A673 (cell line): ENCODE measurements at regions not wholly inside any gene's neighbourhood (a gene's known extent, or its start where the extent isn't known, plus 50 kb on each side); places are given as distances from the start of the nearest gene placed in this dataset.

ENCODE experiments used
- BruUV-seq: library from RNA; stranded (reverse); fragments of 400-500 nt; replicated peaks from 2 replicates; lab custom pipeline; 2021; lab: Mats Ljungman, UMichigan
- CTCF ChIA-PET: fragments of 300-600 bp; sonication (Branson Sonifier 250); formaldehyde crosslinking; loops from one replicate; lab custom pipeline; 2022; ENCODE audit warnings: antibody characterized with exemption; lab: Charles Lee
- POLR2A ChIA-PET: fragments of 300-600 bp; sonication (Branson Sonifier 250); formaldehyde crosslinking; loops from one replicate; lab custom pipeline; 2022; ENCODE audit warnings: antibody characterized with exemption; ENCODE audit not compliant: low non-redundant PET; lab: Charles Lee
- DNase-seq: peaks from one replicate; pipeline ENCODE4 v3.0.0-alpha.2; 2015; ENCODE audit warnings: low spot score
- H3K27ac ChIP-seq: fragments of 200-600 bp; sonication (generic); 2 replicates; pipeline ENCODE4 v1.5.1; 2016; ENCODE audit warnings: mixed run types, low read depth, mild to moderate bottlenecking, mixed read lengths, antibody characterized with exemption, low read length; ENCODE audit not compliant: poor library complexity, severe bottlenecking
- H3K27me3 ChIP-seq: fragments of 200-600 bp; sonication (generic); replicated peaks from 2 replicates; pipeline ENCODE4 v1.6.1; 2017; ENCODE audit warnings: mixed run types, low read depth, mild to moderate bottlenecking, mixed read lengths, antibody characterized with exemption, low read length; ENCODE audit not compliant: insufficient read depth, poor library complexity
- H3K36me3 ChIP-seq: fragments of 200-600 bp; sonication (generic); 2 replicates; pipeline ENCODE4 v1.6.1; 2016; ENCODE audit warnings: mixed run types, mild to moderate bottlenecking, mixed read lengths, antibody characterized with exemption, low read length; ENCODE audit not compliant: insufficient read depth, poor library complexity, severe bottlenecking
- H3K4me1 ChIP-seq: fragments of 200-600 bp; sonication (generic); 2 replicates; pipeline ENCODE4 v1.6.1; 2017; ENCODE audit warnings: mixed run types, mild to moderate bottlenecking, mixed read lengths, antibody characterized with exemption, low read length; ENCODE audit not compliant: insufficient read depth, poor library complexity, severe bottlenecking
- H3K4me3 ChIP-seq: fragments of 200-600 bp; sonication (generic); 2 replicates; pipeline ENCODE4 v1.5.1; 2016; ENCODE audit warnings: low read depth, mixed run types, mild to moderate bottlenecking, mixed read lengths, low read length; ENCODE audit not compliant: poor library complexity, severe bottlenecking
- H3K9me3 ChIP-seq: fragments of 200-600 bp; sonication (generic); 2 replicates; pipeline ENCODE4 v1.6.1; 2016; ENCODE audit warnings: mixed run types, low read depth, mild to moderate bottlenecking, mixed read lengths, antibody characterized with exemption, low read length; ENCODE audit not compliant: poor library complexity, severe bottlenecking
- EZH2 ChIP-seq: fragments of 200-600 bp; sonication (generic); IDR thresholded peaks from 2 replicates; pipeline ENCODE4 v1.6.1; 2017; ENCODE audit warnings: borderline replicate concordance, low read depth, mild to moderate bottlenecking, mixed read lengths, antibody characterized with exemption, low read length; ENCODE audit not compliant: poor library complexity, severe bottlenecking
- intact Hi-C: fragments of 100-400 bp; cut with micrococcal nuclease; formaldehyde crosslinking; loops from one replicate; pipeline ENCODE4 v1.10.0; 2022; ENCODE audit not compliant: unreplicated experiment
- TF ChIP-seq, protein P1 (sequence below): fragments of 300-800, 200-600 bp; sonication (generic); conservative IDR thresholded peaks from 2 replicates; pipeline ENCODE4 v1.5.1; 2017; ENCODE audit warnings: low read depth, mild to moderate bottlenecking, antibody characterized with exemption, low read length, moderate library complexity, mixed read lengths

DNA sequence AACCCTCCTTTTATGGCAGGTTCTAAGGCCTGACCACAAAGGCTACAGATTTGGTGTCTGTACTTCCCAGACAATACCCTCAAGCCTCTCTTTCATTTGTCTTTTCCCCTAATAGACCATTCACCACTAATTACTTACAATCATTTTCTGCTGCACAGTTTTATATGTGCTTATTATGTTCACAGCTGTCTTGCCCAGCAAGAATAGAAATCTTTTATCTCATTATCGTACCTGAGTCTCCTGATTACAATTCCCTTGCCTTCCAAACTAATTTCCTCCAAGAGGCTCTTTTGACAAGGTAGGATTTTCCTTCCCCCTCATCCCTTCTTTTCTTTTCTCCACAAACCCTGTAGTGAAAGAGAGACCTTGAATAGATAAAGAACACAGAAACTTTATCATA, 352.5 kb upstream of the FMR1 start:
- TF ChIP-seq, protein P1, sequence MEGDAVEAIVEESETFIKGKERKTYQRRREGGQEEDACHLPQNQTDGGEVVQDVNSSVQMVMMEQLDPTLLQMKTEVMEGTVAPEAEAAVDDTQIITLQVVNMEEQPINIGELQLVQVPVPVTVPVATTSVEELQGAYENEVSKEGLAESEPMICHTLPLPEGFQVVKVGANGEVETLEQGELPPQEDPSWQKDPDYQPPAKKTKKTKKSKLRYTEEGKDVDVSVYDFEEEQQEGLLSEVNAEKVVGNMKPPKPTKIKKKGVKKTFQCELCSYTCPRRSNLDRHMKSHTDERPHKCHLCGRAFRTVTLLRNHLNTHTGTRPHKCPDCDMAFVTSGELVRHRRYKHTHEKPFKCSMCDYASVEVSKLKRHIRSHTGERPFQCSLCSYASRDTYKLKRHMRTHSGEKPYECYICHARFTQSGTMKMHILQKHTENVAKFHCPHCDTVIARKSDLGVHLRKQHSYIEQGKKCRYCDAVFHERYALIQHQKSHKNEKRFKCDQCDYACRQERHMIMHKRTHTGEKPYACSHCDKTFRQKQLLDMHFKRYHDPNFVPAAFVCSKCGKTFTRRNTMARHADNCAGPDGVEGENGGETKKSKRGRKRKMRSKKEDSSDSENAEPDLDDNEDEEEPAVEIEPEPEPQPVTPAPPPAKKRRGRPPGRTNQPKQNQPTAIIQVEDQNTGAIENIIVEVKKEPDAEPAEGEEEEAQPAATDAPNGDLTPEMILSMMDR, result no peak
- TF ChIP-seq EZH2, result no peak
- ChIA-PET CTCF (no interaction called here), POLR2A (no interaction called here)
- intact Hi-C loops, result no loop called here
- BruUV-seq, result no TSS peak
- no peak for DNase-seq
- Histone ChIP-seq H3K36me3 (no peaks in the 10 kb centered on the region), H3K27me3 (no peaks in the 10 kb centered on the region), H3K4me1 (no peaks in the 10 kb centered on the region), H3K27ac (no peak overlapping the region), H3K9me3 (no peaks in the 10 kb centered on the region), H3K4me3 (no peak overlapping the region)

DNA sequence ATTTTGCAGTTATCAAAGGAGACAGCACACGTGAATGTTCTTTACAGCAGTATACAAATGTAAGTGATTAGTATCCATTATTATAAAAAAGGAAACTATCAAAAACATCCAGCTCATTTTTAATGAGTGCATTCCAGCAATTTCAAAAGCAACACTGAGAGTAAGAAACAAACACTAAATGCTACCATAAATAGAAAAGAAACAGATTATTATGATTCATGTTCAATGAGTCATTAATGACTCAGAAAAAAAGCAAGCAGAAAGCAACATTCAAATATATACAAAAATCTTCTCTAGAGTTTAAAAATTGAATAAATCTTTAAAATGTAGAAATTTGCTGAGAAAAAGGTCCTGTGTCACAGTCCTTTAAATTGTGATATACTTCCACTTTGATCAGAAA, 346.5 kb upstream of the FMR1 start:
- CTCF ChIA-PET, result no interaction called here
- no peak for DNase-seq
- Histone ChIP-seq H3K36me3 (no peaks in the 10 kb centered on the region), H3K9me3 (no peaks in the 10 kb centered on the region), H3K4me1 (no peaks in the 10 kb centered on the region), H3K4me3 (no peak overlapping the region), H3K27ac (no peak overlapping the region), H3K27me3 (no peaks in the 10 kb centered on the region)
- BruUV-seq, result no TSS peak
- POLR2A ChIA-PET, result no interaction called here
- no peak for TF ChIP-seq EZH2
- TF ChIP-seq, protein P1, result no peak
- intact Hi-C loops, result no loop called here

DNA sequence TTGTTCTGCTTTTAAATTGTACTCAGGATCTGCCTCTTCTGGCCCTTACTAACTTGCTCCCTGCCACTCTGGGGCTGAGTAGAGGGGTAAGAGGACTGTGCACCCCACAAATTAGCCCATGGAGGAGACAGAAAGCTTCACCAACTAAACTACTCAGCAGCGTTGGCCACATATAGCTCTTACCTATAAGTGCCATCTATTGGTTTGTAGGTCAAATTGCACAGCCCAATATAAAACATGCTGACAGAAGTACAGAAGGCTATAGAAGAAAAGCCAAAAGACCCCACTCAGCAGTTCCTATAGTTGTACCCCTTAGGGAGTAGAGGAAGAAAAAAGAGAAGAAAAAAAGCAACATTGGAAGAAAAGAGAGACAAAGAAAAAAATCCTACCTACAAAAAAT, 341.2 kb upstream of the FMR1 start:
- POLR2A ChIA-PET, result no interaction called here
- intact Hi-C loops, result no loop called here
- BruUV-seq, result no TSS peak
- no peak for DNase-seq
- H3K27ac ChIP-seq, result no peak overlapping the region
- H3K4me1 ChIP-seq, result no peaks in the 10 kb centered on the region
- no peaks in the 10 kb centered on the region for H3K9me3 ChIP-seq
- H3K36me3 ChIP-seq, result no peaks in the 10 kb centered on the region
- no peak for TF ChIP-seq EZH2
- TF ChIP-seq, protein P1, result no peak
- no peak overlapping the region for H3K4me3 ChIP-seq
- H3K27me3 ChIP-seq, result no peaks in the 10 kb centered on the region
- CTCF ChIA-PET, result no interaction called here
